H9 (cell line): ENCODE measurements at regions not wholly inside any gene's neighbourhood (a gene's known extent, or its start where the extent isn't known, plus 50 kb on each side); places are given as distances from the start of the nearest gene placed in this dataset.

Experiments used
- DNase-seq: peaks from one replicate; pipeline ENCODE4 v3.0.0-alpha.2; 2017
- H2AFZ ChIP-seq: one replicate; pipeline ENCODE4 v1.6.1; 2013; ENCODE audit warnings: mild to moderate bottlenecking, low read length, control low read depth, moderate library complexity
- H2AK5ac ChIP-seq: 2 replicates; pipeline ENCODE4 v1.6.1; 2013; ENCODE audit warnings: low read length, control low read depth, mixed read lengths; ENCODE audit not compliant: insufficient read length
- H2BK120ac ChIP-seq: one replicate; pipeline ENCODE4 v1.6.1; 2013; ENCODE audit warnings: low read depth, mild to moderate bottlenecking, low read length, control low read depth, inconsistent platforms; ENCODE audit not compliant: poor library complexity, severe bottlenecking
- H2BK12ac ChIP-seq: 2 replicates; pipeline ENCODE4 v1.6.1; 2013; ENCODE audit warnings: low read length, control low read depth, mixed read lengths, low read depth; ENCODE audit not compliant: insufficient read length
- H2BK15ac ChIP-seq: 2 replicates; pipeline ENCODE4 v1.6.1; 2013; ENCODE audit warnings: low read depth, low read length, control low read depth
- H2BK20ac ChIP-seq: one replicate; pipeline ENCODE4 v1.6.1; 2013; ENCODE audit warnings: low read depth, mild to moderate bottlenecking, low read length, control low read depth, inconsistent platforms; ENCODE audit not compliant: poor library complexity, severe bottlenecking
- H2BK5ac ChIP-seq: 2 replicates; pipeline ENCODE4 v1.6.1; 2013; ENCODE audit warnings: low read length, control low read depth, mixed read lengths; ENCODE audit not compliant: insufficient read length
- H3K14ac ChIP-seq: 2 replicates; pipeline ENCODE4 v1.6.1; 2013; ENCODE audit warnings: low read length, control low read depth; ENCODE audit not compliant: insufficient read depth
- H3K18ac ChIP-seq: 2 replicates; pipeline ENCODE4 v1.6.1; 2013; ENCODE audit warnings: low read depth, mild to moderate bottlenecking, mixed read lengths, low read length, control low read depth; ENCODE audit not compliant: insufficient read length
- H3K23ac ChIP-seq: 2 replicates; pipeline ENCODE4 v1.6.1; 2013; ENCODE audit warnings: low read length, control low read depth, mixed read lengths, low read depth; ENCODE audit not compliant: insufficient read length
- H3K23me2 ChIP-seq: 2 replicates; pipeline ENCODE4 v1.6.1; 2013; ENCODE audit warnings: low read depth, mild to moderate bottlenecking, mixed read lengths, low read length, control low read depth; ENCODE audit not compliant: insufficient read length, poor library complexity, severe bottlenecking
- H3K27ac ChIP-seq: 2 replicates; pipeline ENCODE4 v1.5.1; 2013; ENCODE audit warnings: low read length, control low read depth, mixed read lengths, low read depth; ENCODE audit not compliant: insufficient read length
- H3K27me3 ChIP-seq: 2 replicates; pipeline ENCODE4 v1.6.1; 2013; ENCODE audit warnings: low read length, control low read depth, inconsistent platforms; ENCODE audit not compliant: insufficient read depth
- H3K4ac ChIP-seq: 2 replicates; pipeline ENCODE4 v1.6.1; 2013; ENCODE audit warnings: low read depth, mild to moderate bottlenecking, control low read depth, inconsistent platforms, low read length, moderate library complexity
- H3K4me1 ChIP-seq: 2 replicates; pipeline ENCODE4 v1.6.1; 2013; ENCODE audit warnings: low read length, control low read depth, inconsistent platforms; ENCODE audit not compliant: insufficient read depth
- H3K4me2 ChIP-seq: 2 replicates; pipeline ENCODE4 v1.6.1; 2013; ENCODE audit warnings: low read length, control low read depth, mixed read lengths; ENCODE audit not compliant: insufficient read length, insufficient read depth
- H3K56ac ChIP-seq: 2 replicates; pipeline ENCODE4 v1.6.1; 2013; ENCODE audit warnings: low read depth, mild to moderate bottlenecking, mixed read lengths, low read length, control low read depth; ENCODE audit not compliant: insufficient read length
- H3K79me1 ChIP-seq: 2 replicates; pipeline ENCODE4 v1.6.1; 2013; ENCODE audit warnings: low read depth, mild to moderate bottlenecking, moderate library complexity, low read length, control low read depth, inconsistent platforms; ENCODE audit not compliant: insufficient read depth, poor library complexity, severe bottlenecking
- H3K79me2 ChIP-seq: 2 replicates; pipeline ENCODE4 v1.6.1; 2013; ENCODE audit warnings: low read length, control low read depth, inconsistent platforms; ENCODE audit not compliant: insufficient read depth
- H3K9ac ChIP-seq: 2 replicates; pipeline ENCODE4 v1.6.1; 2013; ENCODE audit warnings: low read length, control low read depth, mixed read lengths; ENCODE audit not compliant: insufficient read length; ENCODE audit errors: extremely low read depth
- H3K9me3 ChIP-seq: one replicate; pipeline ENCODE4 v1.6.1; 2013; ENCODE audit warnings: low read depth, low read length, inconsistent platforms; ENCODE audit not compliant: control insufficient read depth
- H3T11ph ChIP-seq: one replicate; pipeline ENCODE4 v1.6.1; 2013; ENCODE audit warnings: mild to moderate bottlenecking, low read length, control low read depth, inconsistent platforms
- H4K20me1 ChIP-seq: one replicate; pipeline ENCODE4 v1.6.1; 2013; ENCODE audit not compliant: control insufficient read depth, insufficient read length, insufficient read depth
- H4K5ac ChIP-seq: 2 replicates; pipeline ENCODE4 v1.6.1; 2013; ENCODE audit warnings: low read depth, mild to moderate bottlenecking, mixed read lengths, low read length, control low read depth; ENCODE audit not compliant: insufficient read length
- H4K8ac ChIP-seq: replicated peaks from 2 replicates; pipeline ENCODE4 v1.6.1; 2013; ENCODE audit warnings: low read length, control low read depth, mixed read lengths, low read depth; ENCODE audit not compliant: insufficient read length
- H4K91ac ChIP-seq: 2 replicates; pipeline ENCODE4 v1.6.1; 2013; ENCODE audit warnings: low read depth, mild to moderate bottlenecking, moderate library complexity, mixed read lengths, low read length, control low read depth; ENCODE audit not compliant: insufficient read length
- H3K27ac Mint-ChIP-seq, 3 experiments: 2 replicates in 2 of 3; 3 replicates in 1 of 3; pipeline ENCODE4 v1.8.0; 2020 to 2021; ENCODE audit warnings: mixed read lengths in 3 of 3, mild to moderate bottlenecking in 1 of 3, moderate library complexity in 1 of 3
- H3K27me3 Mint-ChIP-seq: 2 replicates; pipeline ENCODE4 v1.8.0; 2021; ENCODE audit warnings: low read depth, mild to moderate bottlenecking, moderate library complexity, mixed read lengths
- H3K36me3 Mint-ChIP-seq, 3 experiments: 2 replicates in 2 of 3; 3 replicates in 1 of 3; pipeline ENCODE4 v1.8.0; 2020 to 2021; ENCODE audit warnings: low read depth in 3 of 3, mixed read lengths in 3 of 3; ENCODE audit not compliant: insufficient read depth in 1 of 3
- H3K4me1 Mint-ChIP-seq, 2 experiments: 2 replicates each; pipeline ENCODE4 v1.8.0; 2020; ENCODE audit warnings: mixed read lengths in 2 of 2
- H3K4me3 Mint-ChIP-seq, 2 experiments: 2 replicates in 1 of 2; 3 replicates in 1 of 2; pipeline ENCODE4 v1.8.0; 2020 to 2021; ENCODE audit warnings: mild to moderate bottlenecking in 2 of 2, mixed read lengths in 2 of 2, moderate library complexity in 1 of 2
- H3K9me3 Mint-ChIP-seq, 2 experiments: 2 replicates in 1 of 2; 3 replicates in 1 of 2; pipeline ENCODE4 v1.8.0; 2020; ENCODE audit warnings: mild to moderate bottlenecking in 2 of 2, mixed read lengths in 2 of 2, moderate library complexity in 1 of 2
- CTCF ChIP-seq: fragments of 200-600 bp; sonication (generic); conservative IDR thresholded peaks from 3 replicates; pipeline ENCODE4 v1.8.0; 2021; ENCODE audit warnings: antibody characterized with exemption, mild to moderate bottlenecking
- WGBS: extraction: QIAGEN DNeasy Blood & Tissue Kit; methylation state at CpG from one replicate; pipeline ENCODE4 v1.1.7; 2013; ENCODE audit warnings: missing lambda C conversion rate, low lambda C conversion rate, mixed read lengths; ENCODE audit not compliant: insufficient read length; ENCODE audit errors: extremely low coverage; 5-methylcytosine and 5-hydroxymethylcytosine counted together

DNA sequence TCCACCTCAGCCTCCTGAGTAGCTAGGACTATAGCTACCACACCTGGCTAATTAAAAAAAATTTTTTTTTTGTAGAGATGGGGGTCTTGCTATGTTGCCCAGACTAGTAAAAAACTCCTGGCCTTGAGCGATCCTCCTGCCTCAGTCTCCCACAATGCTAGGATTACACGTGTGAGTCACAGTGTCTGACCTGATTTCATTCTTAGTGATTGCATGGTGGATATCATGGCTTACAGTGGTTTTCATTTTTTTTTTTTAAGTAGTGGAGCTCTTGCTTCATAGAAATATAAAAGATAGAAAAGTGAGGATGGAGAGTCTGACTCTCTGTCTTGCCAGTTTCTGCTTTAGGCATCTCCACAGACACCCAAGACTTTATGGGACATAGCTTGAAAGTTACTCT lies 83.6 kb downstream of the CDC42EP3 start:
- H3K79me2 ChIP-seq: no peaks in the 10 kb centered on the region
- H3K4ac ChIP-seq: no peak overlapping the region
- no peak overlapping the region for H2BK5ac ChIP-seq
- H3K9ac ChIP-seq: no peak overlapping the region
- H3K23me2 ChIP-seq: no peaks in the 10 kb centered on the region
- H3K56ac ChIP-seq: no peak overlapping the region
- H3K4me1 Mint-ChIP-seq: peaks cover 47 to 54% of the 10 kb centered on the region in 2 experiments
- H2BK12ac ChIP-seq: no peak overlapping the region
- no peaks in the 10 kb centered on the region for H3K9me3 ChIP-seq
- H4K20me1 ChIP-seq: no peaks in the 10 kb centered on the region
- peaks cover 19% of the 10 kb centered on the region for H3K4me1 ChIP-seq
- no peaks in the 10 kb centered on the region for H3K27me3 ChIP-seq
- H3K4me2 ChIP-seq: no peak overlapping the region
- no peak overlapping the region for H3K27ac ChIP-seq
- no peak overlapping the region for H3K23ac ChIP-seq
- H3K36me3 Mint-ChIP-seq: no peaks in the 10 kb centered on the region
- H3K18ac ChIP-seq: no peak overlapping the region
- H2AK5ac ChIP-seq: no peak overlapping the region
- H3K14ac ChIP-seq: no peak overlapping the region
- no peak overlapping the region for H3K4me3 Mint-ChIP-seq
- no peak overlapping the region for H4K8ac ChIP-seq
- no peak overlapping the region for H4K91ac ChIP-seq
- H3K27ac Mint-ChIP-seq: no peak overlapping the region
- no peaks in the 10 kb centered on the region for H3K27me3 Mint-ChIP-seq
- no peak overlapping the region for H3T11ph ChIP-seq
- DNase-seq: no peak
- no peaks in the 10 kb centered on the region for H3K9me3 Mint-ChIP-seq
- no peak overlapping the region for H2AFZ ChIP-seq
- no peak overlapping the region for H4K5ac ChIP-seq
- no peak for TF ChIP-seq CTCF
- no peak overlapping the region for H2BK20ac ChIP-seq
- H3K79me1 ChIP-seq: no peaks in the 10 kb centered on the region
- H2BK120ac ChIP-seq: no peak overlapping the region
- no CpG with 5 or more reads among the region's 2 CpGs for WGBS
- no peak overlapping the region for H2BK15ac ChIP-seq
